Ovary (tissue), 7 donors: ENCODE measurements at regions not wholly inside any gene's neighbourhood (a gene's known extent, or its start where the extent isn't known, plus 50 kb on each side); places are given as distances from the start of the nearest gene placed in this dataset.
A peak's percentile ranks its signal among the peaks of the same experiment; 100 is the strongest.

Experiments
- DNase-seq, 5 donors: peaks; one replicate each; pipeline ENCODE4 v3.0.0-alpha.2; 2019 to 2020
- H3K27ac ChIP-seq, 2 donors: fragments of 200-600 bp; one replicate each; pipeline versions ENCODE4 v1.5.1 to v1.8.0; 2019 to 2022
- H3K27me3 ChIP-seq: fragments of 200-600 bp; one replicate; pipeline ENCODE4 v1.8.0; 2022
- H3K36me3 ChIP-seq: fragments of 200-600 bp; sonication (generic); one replicate; pipeline ENCODE4 v1.5.1; 2019
- H3K4me1 ChIP-seq: one replicate; pipeline ENCODE4 v1.8.1; 2013; ENCODE audit warnings: mild to moderate bottlenecking, moderate library complexity; ENCODE audit not compliant: insufficient read depth
- H3K4me3 ChIP-seq: fragments of 200-600 bp; sonication (generic); one replicate; pipeline ENCODE4 v1.5.1; 2017
- H3K9me3 ChIP-seq, 2 donors: fragments of 200-600 bp in 1 of 2; sonication (generic) in 1 of 2; one replicate each; pipeline versions ENCODE4 v1.5.1 to v1.8.1; 2013 to 2019; ENCODE audit warnings: mild to moderate bottlenecking in 1 of 2, moderate library complexity in 1 of 2
- EP300 ChIP-seq: sonication (generic); formaldehyde crosslinking; IDR thresholded peaks from one replicate; pipeline ENCODE4 v1.6.1; 2017; ENCODE audit warnings: antibody characterized with exemption
- POLR2A ChIP-seq: fragments of 450-650 bp; IDR thresholded peaks from one replicate; pipeline ENCODE4 v1.6.1; 2017; ENCODE audit warnings: antibody characterized with exemption, mild to moderate bottlenecking, moderate library complexity
- WGBS, 3 donors: extraction: QIAGEN DNeasy Blood & Tissue Kit in 1 of 3; methylation state at CpG; one replicate each; pipeline versions ENCODE4 v1.1.5 to v1.1.7; 2013 to 2017; 5-methylcytosine and 5-hydroxymethylcytosine counted together
- intact Hi-C, 4 donors: fragments of 100-400 bp; cut with DNase I; formaldehyde crosslinking; loops; one replicate each; pipeline versions ENCODE4 v1.11.0 to v1.15.1; 2022 to 2023
- TF ChIP-seq, protein P1 (sequence below), 3 donors: fragments of 450-650 bp in 2 of 3; fragments of 200-600 bp in 1 of 3; IDR thresholded peaks; one replicate each; pipeline versions ENCODE4 v1.5.1 to v1.8.0; 2016 to 2022; ENCODE audit warnings: antibody characterized with exemption in 3 of 3, mild to moderate bottlenecking in 1 of 3
- donor health status: DM: no; HTN: no; CAD: no; lungs with moderate emphysema.
- donor health status: DM: no; HTN: no; CAD: no.
- donor health status: Bipolar disorder and iron deficiency.
- donor health status: DM: no; HTN: no; CAD: no.
- donor health status: DM: yes; HTN: yes; CAD: no.

GRCh38 chr20:48203252-48203651 lies 418.0 kb upstream of the SULF2 start:
- Histone ChIP-seq H3K27me3 (no peaks in the 10 kb centered on the region), H3K4me3 (no peak overlapping the region), H3K36me3 (no peaks in the 10 kb centered on the region), H3K9me3 (no peaks in the 10 kb centered on the region), H3K27ac (no peak overlapping the region), H3K4me1 (peaks cover 4% of the 10 kb centered on the region)
- TF ChIP-seq POLR2A (no peak), EP300 (no peak)
- TF ChIP-seq, protein P1, sequence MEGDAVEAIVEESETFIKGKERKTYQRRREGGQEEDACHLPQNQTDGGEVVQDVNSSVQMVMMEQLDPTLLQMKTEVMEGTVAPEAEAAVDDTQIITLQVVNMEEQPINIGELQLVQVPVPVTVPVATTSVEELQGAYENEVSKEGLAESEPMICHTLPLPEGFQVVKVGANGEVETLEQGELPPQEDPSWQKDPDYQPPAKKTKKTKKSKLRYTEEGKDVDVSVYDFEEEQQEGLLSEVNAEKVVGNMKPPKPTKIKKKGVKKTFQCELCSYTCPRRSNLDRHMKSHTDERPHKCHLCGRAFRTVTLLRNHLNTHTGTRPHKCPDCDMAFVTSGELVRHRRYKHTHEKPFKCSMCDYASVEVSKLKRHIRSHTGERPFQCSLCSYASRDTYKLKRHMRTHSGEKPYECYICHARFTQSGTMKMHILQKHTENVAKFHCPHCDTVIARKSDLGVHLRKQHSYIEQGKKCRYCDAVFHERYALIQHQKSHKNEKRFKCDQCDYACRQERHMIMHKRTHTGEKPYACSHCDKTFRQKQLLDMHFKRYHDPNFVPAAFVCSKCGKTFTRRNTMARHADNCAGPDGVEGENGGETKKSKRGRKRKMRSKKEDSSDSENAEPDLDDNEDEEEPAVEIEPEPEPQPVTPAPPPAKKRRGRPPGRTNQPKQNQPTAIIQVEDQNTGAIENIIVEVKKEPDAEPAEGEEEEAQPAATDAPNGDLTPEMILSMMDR (IDR thresholded peaks at IDR 0.05) = no peak
- intact Hi-C loops = no loop called here
- 11 to 16% (median 12%) methylated on average over 6 of the region's 6 CpGs for WGBS, 3 donors
- peak in 4 of 5 donors; percentile 53 to 72 (median 71) for DNase-seq

DNA sequence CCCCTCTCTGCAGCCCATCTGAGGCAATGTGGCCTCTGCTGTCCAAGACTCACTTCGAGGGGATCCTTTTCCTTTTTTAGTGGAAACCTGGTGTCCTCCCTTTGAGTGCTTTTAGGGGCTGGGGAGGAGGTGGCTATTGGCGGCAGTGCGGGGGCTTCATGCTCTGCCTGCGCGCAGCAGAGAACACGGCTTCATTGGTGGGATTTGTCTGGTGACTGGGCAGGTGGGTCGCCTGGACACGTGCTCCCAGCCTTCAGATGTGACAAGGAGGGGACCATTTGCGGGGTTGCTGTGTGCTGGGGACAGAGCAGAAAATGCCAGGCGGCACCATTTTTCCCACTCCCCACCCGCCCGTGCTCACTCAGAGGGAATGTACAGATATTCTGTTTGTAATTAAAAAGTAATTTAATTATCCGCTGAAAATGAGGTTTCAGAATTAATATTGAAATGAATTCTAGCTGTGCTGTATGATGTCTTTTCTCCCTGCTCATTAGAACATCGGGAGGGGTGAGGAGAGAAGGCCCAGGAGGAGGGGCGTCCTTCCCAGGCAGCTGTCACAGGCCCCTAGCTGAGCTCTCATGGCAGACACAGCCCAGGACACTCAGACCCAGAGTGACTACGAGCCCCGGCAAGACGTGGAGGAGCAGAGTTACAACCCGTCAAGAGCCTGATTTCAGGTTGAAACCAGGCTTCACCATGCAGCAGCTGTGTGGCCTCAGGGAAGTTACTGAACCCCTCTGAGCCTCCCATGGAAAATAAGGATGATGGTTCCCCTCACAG lies 417.2 kb upstream of the SULF2 start:
- TF ChIP-seq EP300 = no peak
- TF ChIP-seq, protein P1 (IDR thresholded peaks at IDR 0.05) = no peak
- TF ChIP-seq POLR2A = no peak
- H3K27ac ChIP-seq = no peak overlapping the region
- H3K36me3 ChIP-seq = no peaks in the 10 kb centered on the region
- DNase-seq = no peak
- H3K4me3 ChIP-seq = no peak overlapping the region
- no peaks in the 10 kb centered on the region for H3K27me3 ChIP-seq
- H3K4me1 ChIP-seq = peaks cover 4% of the 10 kb centered on the region
- no peaks in the 10 kb centered on the region for H3K9me3 ChIP-seq
- intact Hi-C loops = no loop called here
- 83 to 88% (median 85%) methylated on average over 19 of the region's 19 CpGs for WGBS, 3 donors

GRCh38 chr20:48201885-48202284 lies 416.6 kb upstream of the SULF2 start:
- H3K9me3 ChIP-seq = no peaks in the 10 kb centered on the region
- peaks cover 4% of the 10 kb centered on the region for H3K4me1 ChIP-seq
- no peak for DNase-seq
- no peak overlapping the region for H3K4me3 ChIP-seq
- no peaks in the 10 kb centered on the region for H3K27me3 ChIP-seq
- intact Hi-C loops = no loop called here
- no peak overlapping the region for H3K27ac ChIP-seq
- 79 to 89% (median 85%) methylated on average over 5 of the region's 5 CpGs for WGBS, 3 donors
- TF ChIP-seq POLR2A (no peak), EP300 (no peak)
- TF ChIP-seq, protein P1 (IDR thresholded peaks at IDR 0.05) = no peak
- H3K36me3 ChIP-seq = no peaks in the 10 kb centered on the region

GRCh38 chr20:48201188-48201587 lies 415.9 kb upstream of the SULF2 start:
- H3K27ac ChIP-seq = no peak overlapping the region
- H3K4me3 ChIP-seq = no peak overlapping the region
- DNase-seq = no peak
- no peaks in the 10 kb centered on the region for H3K9me3 ChIP-seq
- no peak for TF ChIP-seq POLR2A
- TF ChIP-seq, protein P1 (IDR thresholded peaks at IDR 0.05) = no peak
- no peak for TF ChIP-seq EP300
- intact Hi-C loops = no loop called here
- H3K27me3 ChIP-seq = no peaks in the 10 kb centered on the region
- peaks cover 4% of the 10 kb centered on the region for H3K4me1 ChIP-seq
- H3K36me3 ChIP-seq = no peaks in the 10 kb centered on the region
- WGBS, 3 donors = 84 to 97% (median 95%) methylated on average over 8 of the region's 8 CpGs
